Panc1 (cell line): ENCODE measurements at regions not wholly inside any gene's neighbourhood (a gene's known extent, or its start where the extent isn't known, plus 50 kb on each side); places are given as distances from the start of the nearest gene placed in this dataset.

ENCODE experiments used
- CTCF ChIP-seq: fragments of 450-650 bp; IDR thresholded peaks from 2 replicates; pipeline ENCODE4 v1.5.1; 2017; ENCODE audit warnings: mild to moderate bottlenecking
- POLR2AphosphoS5 ChIP-seq: IDR thresholded peaks from 2 replicates; pipeline ENCODE4 v1.6.1; 2012; ENCODE audit warnings: mild to moderate bottlenecking, low read depth, low read length, moderate library complexity
- REST ChIP-seq, 2 experiments: IDR thresholded peaks; 2 replicates each; pipeline ENCODE4 v1.6.1; 2011 to 2012; ENCODE audit warnings: low read depth in 2 of 2, control low read depth in 1 of 2, low read length in 1 of 2, mild to moderate bottlenecking in 1 of 2, moderate library complexity in 1 of 2; ENCODE audit not compliant: insufficient read depth in 1 of 2
- SIN3A ChIP-seq: IDR thresholded peaks from 2 replicates; pipeline ENCODE4 v1.6.1; 2012; ENCODE audit warnings: low read depth, mild to moderate bottlenecking, low read length, moderate library complexity, borderline replicate concordance; ENCODE audit not compliant: insufficient read depth

GRCh38 chr4:44817930-44818329 lies 91.6 kb upstream of the GNPDA2 start:
- no peak for TF ChIP-seq CTCF
- no peak for TF ChIP-seq POLR2AphosphoS5
- TF ChIP-seq REST (IDR thresholded peaks at IDR 0.05; ENCODE audit: insufficient read depth in 1 of 2, low read depth in 2 of 2, low read length in 1 of 2): no peak
- no peak for TF ChIP-seq SIN3A
